Activated B cell treated with CpG ODN at 0.5 μM for 24 hours (primary cell): ENCODE measurements at regions not wholly inside any gene's neighbourhood (a gene's known extent, or its start where the extent isn't known, plus 50 kb on each side); places are given as distances from the start of the nearest gene placed in this dataset.

Experiments used
- ATAC-seq: fragments of 200-7000 bp; cut with Tn5 transposase; one replicate; pipeline ENCODE4 v1.10.0; 2021; ENCODE audit warnings: low read depth, mild to moderate bottlenecking, moderate library complexity
- CTCF ChIA-PET: fragments of 350-600 bp; sonication (Branson Sonifier 250); formaldehyde crosslinking; loops from one replicate; lab custom pipeline; 2021; ENCODE audit warnings: antibody characterized with exemption; lab: Charles Lee
- POLR2A ChIA-PET: fragments of 350-600 bp; sonication (Branson Sonifier 250); formaldehyde crosslinking; loops from one replicate; lab custom pipeline; 2021; ENCODE audit warnings: antibody characterized with exemption; lab: Charles Lee
- DNase-seq: peaks from one replicate; pipeline ENCODE4 v3.0.0; 2022
- H3K27ac Mint-ChIP-seq: one replicate; pipeline ENCODE4 v1.8.0; 2020; ENCODE audit warnings: mixed read lengths
- H3K27me3 Mint-ChIP-seq: one replicate; pipeline ENCODE4 v1.8.0; 2021; ENCODE audit warnings: mixed read lengths
- H3K36me3 Mint-ChIP-seq: one replicate; pipeline ENCODE4 v1.8.0; 2021; ENCODE audit warnings: low read depth, mixed read lengths
- H3K4me1 Mint-ChIP-seq: one replicate; pipeline ENCODE4 v1.8.0; 2021; ENCODE audit warnings: mixed read lengths
- H3K4me3 Mint-ChIP-seq: one replicate; pipeline ENCODE4 v1.8.0; 2020; ENCODE audit warnings: mild to moderate bottlenecking, mixed read lengths
- H3K9me3 Mint-ChIP-seq: one replicate; pipeline ENCODE4 v1.8.0; 2020; ENCODE audit warnings: mixed read lengths
- CTCF ChIP-seq: fragments of 200-600 bp; IDR thresholded peaks from one replicate; pipeline ENCODE4 v1.8.0; 2022; ENCODE audit warnings: antibody characterized with exemption, mild to moderate bottlenecking
- intact Hi-C: fragments of 100-400 bp; cut with micrococcal nuclease; formaldehyde crosslinking; loops from one replicate; pipeline ENCODE4 v1.15.1; 2024

- TF ChIP-seq CTCF = no peak
- intact Hi-C loops = no loop called here
- no peaks in the 10 kb centered on the region for H3K4me1 Mint-ChIP-seq
- no peaks in the 10 kb centered on the region for H3K36me3 Mint-ChIP-seq
- ChIA-PET CTCF (no interaction called here), POLR2A (no interaction called here)
- ATAC-seq (no peak), DNase-seq (no peak)
- no peak overlapping the region for H3K27ac Mint-ChIP-seq
- no peaks in the 10 kb centered on the region for H3K9me3 Mint-ChIP-seq
- H3K27me3 Mint-ChIP-seq = peaks cover 6% of the 10 kb centered on the region
- H3K4me3 Mint-ChIP-seq = no peak overlapping the region
Observed at GRCh38 chr1:14522926-14523241, 75.6 kb upstream of the KAZN start.

- ChIA-PET POLR2A (no interaction called here), CTCF (no interaction called here)
- Mint-ChIP-seq H3K36me3 (no peaks in the 10 kb centered on the region), H3K4me3 (no peak overlapping the region), H3K9me3 (no peaks in the 10 kb centered on the region), H3K27me3 (peaks cover 6% of the 10 kb centered on the region), H3K27ac (no peak overlapping the region), H3K4me1 (no peaks in the 10 kb centered on the region)
- no peak for DNase-seq
- ATAC-seq = no peak
- TF ChIP-seq CTCF = no peak
- intact Hi-C loops = no loop called here
Observed at GRCh38 chr1:14524826-14525636, 73.5 kb upstream of the KAZN start.

GRCh38 chr1:14529475-14529874 lies 69.0 kb upstream of the KAZN start:
- ChIA-PET CTCF (no interaction called here), POLR2A (no interaction called here)
- Mint-ChIP-seq H3K27ac (no peak overlapping the region), H3K36me3 (no peaks in the 10 kb centered on the region), H3K4me3 (no peak overlapping the region), H3K4me1 (no peaks in the 10 kb centered on the region), H3K9me3 (no peaks in the 10 kb centered on the region), H3K27me3 (no peaks in the 10 kb centered on the region)
- intact Hi-C loops = no loop called here
- DNase-seq (no peak), ATAC-seq (no peak)
- TF ChIP-seq CTCF = no peak

- no peak overlapping the region for H3K27ac Mint-ChIP-seq
- DNase-seq (no peak), ATAC-seq (no peak)
Observed at GRCh38 chr1:14531519-14531918, 67.0 kb upstream of the KAZN start.

More at GRCh38 chr1:14531519-14531918, 67.0 kb upstream of the KAZN start:
- H3K4me1 Mint-ChIP-seq = no peaks in the 10 kb centered on the region
- H3K4me3 Mint-ChIP-seq = no peak overlapping the region
- H3K36me3 Mint-ChIP-seq = no peaks in the 10 kb centered on the region
- ChIA-PET POLR2A (no interaction called here), CTCF (no interaction called here)
- intact Hi-C loops = no loop called here
- peaks cover 2% of the 10 kb centered on the region for H3K27me3 Mint-ChIP-seq
- TF ChIP-seq CTCF = no peak
- H3K9me3 Mint-ChIP-seq = no peaks in the 10 kb centered on the region
